ENCODE measurements at regions not wholly inside any gene's neighbourhood (a gene's known extent, or its start where the extent isn't known, plus 50 kb on each side); places are given as distances from the start of the nearest gene placed in this dataset.

DNA sequence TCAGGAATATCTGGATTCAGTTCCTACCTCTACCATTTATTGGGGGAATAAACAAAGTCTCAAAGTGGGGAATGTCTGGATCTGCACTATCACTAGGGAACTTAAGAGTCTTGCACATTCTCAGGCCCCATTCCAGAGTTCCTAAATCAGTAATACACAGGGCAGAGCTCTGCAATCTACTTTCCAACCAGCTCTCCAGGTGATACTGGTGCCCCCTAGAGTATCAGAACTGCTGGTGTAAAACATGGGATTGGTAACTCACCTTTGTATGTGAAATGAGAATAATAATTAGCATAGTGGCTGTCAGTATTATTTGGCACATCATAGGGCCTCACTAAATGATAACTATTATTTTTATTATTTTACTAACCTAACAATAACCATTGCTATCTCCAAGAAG lies 278.8 kb upstream of the IMPG1 start:
- TF ChIP-seq POLR2AphosphoS5 (IDR thresholded peaks at IDR 0.05; ENCODE audit: low read depth, low read length): no peak
- TF ChIP-seq POLR2A (IDR thresholded peaks at IDR 0.05; ENCODE audit: low read depth, low read length): no peak
